HepG2 (cell line): ENCODE measurements at regions not wholly inside any gene's neighbourhood (a gene's known extent, or its start where the extent isn't known, plus 50 kb on each side); places are given as distances from the start of the nearest gene placed in this dataset.

Experiments used
- ARNTL ChIP-seq: sonication (generic); formaldehyde crosslinking; IDR thresholded peaks from 2 replicates; pipeline ENCODE4 v1.4.0; 2020; ENCODE audit warnings: mild to moderate bottlenecking, missing genetic modification reagents
- DNMT3B ChIP-seq: conservative IDR thresholded peaks from 2 replicates; pipeline ENCODE4 v1.6.1; 2016; ENCODE audit warnings: missing biosample characterization, control low read depth
- EED ChIP-seq: sonication (generic); formaldehyde crosslinking; IDR thresholded peaks from 2 replicates; pipeline ENCODE4 v1.5.0; 2020; ENCODE audit warnings: mild to moderate bottlenecking, missing genetic modification reagents
- FOXA3 ChIP-seq: IDR thresholded peaks from 2 replicates; pipeline ENCODE4 v1.6.1; 2016; ENCODE audit warnings: missing genetic modification reagents, missing compliant biosample characterization
- GPN1 ChIP-seq: sonication (generic); formaldehyde crosslinking; IDR thresholded peaks from 2 replicates; pipeline ENCODE4 v1.5.1; 2020; ENCODE audit warnings: missing genetic modification reagents, borderline replicate concordance
- NPAS2 ChIP-seq: sonication (generic); formaldehyde crosslinking; IDR thresholded peaks from 2 replicates; pipeline ENCODE4 v1.8.0; 2022; ENCODE audit warnings: mild to moderate bottlenecking, missing genetic modification reagents, borderline replicate concordance
- NR3C1 ChIP-seq: sonication (generic); formaldehyde crosslinking; IDR thresholded peaks from 2 replicates; pipeline ENCODE4 v1.4.0; 2020; ENCODE audit warnings: missing genetic modification reagents
- PTBP1 ChIP-seq: fragments of 200-400 bp; formaldehyde crosslinking; IDR thresholded peaks from 2 replicates; pipeline ENCODE4 v1.6.1; 2018; ENCODE audit warnings: low read length, low read depth; ENCODE audit not compliant: poor library complexity, severe bottlenecking
- RFX1 ChIP-seq: fragments of 450-650 bp; IDR thresholded peaks from 2 replicates; pipeline ENCODE4 v1.6.1; 2017
- SMAD1 ChIP-seq: sonication (generic); formaldehyde crosslinking; IDR thresholded peaks from 2 replicates; pipeline ENCODE4 v1.4.0; 2020; ENCODE audit warnings: missing genetic modification reagents, low read depth, mild to moderate bottlenecking, borderline replicate concordance
- TGIF2 ChIP-seq: IDR thresholded peaks from 2 replicates; pipeline ENCODE4 v1.6.1; 2016; ENCODE audit warnings: control low read depth, missing compliant biosample characterization
- ZC3H4 ChIP-seq: sonication (generic); formaldehyde crosslinking; IDR thresholded peaks from 2 replicates; pipeline ENCODE4 v1.4.0; 2020; ENCODE audit warnings: missing genetic modification reagents, borderline replicate concordance
- ZKSCAN8 ChIP-seq: IDR thresholded peaks from 2 replicates; pipeline ENCODE4 v1.6.1; 2016; ENCODE audit warnings: borderline replicate concordance, missing genetic modification reagents, missing compliant biosample characterization
- ZNF263 ChIP-seq: sonication (generic); formaldehyde crosslinking; IDR thresholded peaks from 2 replicates; pipeline ENCODE4 v1.4.0; 2020; ENCODE audit warnings: missing genetic modification reagents
- ZNF724P ChIP-seq: sonication (generic); formaldehyde crosslinking; IDR thresholded peaks from 2 replicates; pipeline ENCODE4 v1.8.0; 2022; ENCODE audit warnings: missing genetic modification reagents, borderline replicate concordance
- ZNF75D ChIP-seq: sonication (generic); formaldehyde crosslinking; IDR thresholded peaks from 2 replicates; pipeline ENCODE4 v1.8.1; 2023; ENCODE audit warnings: missing genetic modification reagents, mild to moderate bottlenecking, borderline replicate concordance
- ZNF891 ChIP-seq: sonication (generic); formaldehyde crosslinking; IDR thresholded peaks from 2 replicates; pipeline ENCODE4 v1.5.0; 2020; ENCODE audit warnings: mild to moderate bottlenecking, missing genetic modification reagents
- TF ChIP-seq, protein P1 (sequence below): sonication (generic); formaldehyde crosslinking; conservative IDR thresholded peaks from 2 replicates; pipeline ENCODE4 v1.8.0; 2022; ENCODE audit warnings: low read depth, missing genetic modification reagents
- TF ChIP-seq, protein P2 (sequence below): sonication (generic); formaldehyde crosslinking; IDR thresholded peaks from 2 replicates; pipeline ENCODE4 v1.5.1; 2020; ENCODE audit warnings: missing genetic modification reagents, mild to moderate bottlenecking, borderline replicate concordance
- TF ChIP-seq, protein P3 (sequence below), 2 experiments: sonication (generic) in 1 of 2; formaldehyde crosslinking in 1 of 2; IDR thresholded peaks; 2 replicates each; pipeline versions ENCODE4 v1.4.0 to v1.6.1; 2018 to 2020; ENCODE audit warnings: missing genetic modification reagents in 2 of 2, borderline replicate concordance in 1 of 2, low read depth in 1 of 2, mild to moderate bottlenecking in 1 of 2, missing biosample characterization in 1 of 2
- TF ChIP-seq, protein P4 (sequence below): sonication (generic); formaldehyde crosslinking; IDR thresholded peaks from 2 replicates; pipeline ENCODE4 v1.4.0; 2020; ENCODE audit warnings: missing genetic modification reagents, borderline replicate concordance
- TF ChIP-seq, protein P5 (sequence below): sonication (generic); formaldehyde crosslinking; IDR thresholded peaks from 2 replicates; pipeline ENCODE4 v1.4.0; 2020; ENCODE audit warnings: missing genetic modification reagents

DNA sequence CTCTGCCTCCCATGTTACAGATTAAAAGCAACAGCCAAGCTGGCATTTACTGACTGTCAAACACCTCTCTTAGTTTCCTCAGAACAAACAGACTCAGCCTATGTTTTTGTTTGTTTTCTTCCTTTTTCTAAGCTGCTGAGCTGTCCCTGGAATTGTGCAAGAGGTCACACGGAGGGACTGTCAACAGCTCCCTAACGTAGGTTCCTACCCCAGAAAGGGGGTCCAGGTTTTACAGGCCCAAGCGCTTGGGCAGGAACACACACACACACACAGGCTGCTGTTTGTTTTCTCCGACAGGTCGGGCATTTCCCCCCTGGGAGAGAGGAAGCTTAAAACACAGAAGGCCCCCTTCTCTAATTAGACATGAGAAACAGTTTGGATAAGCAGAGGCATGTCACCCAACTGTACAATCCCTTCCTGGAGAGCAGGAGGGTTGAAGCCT, 739.6 kb upstream of the TBX3 start (continued):
- TF ChIP-seq TGIF2 (CRISPR knock-in tag) (peak; percentile 81; the same call in 1 of the 2 replicates), NR3C1 (CRISPR knock-in tag) (no peak), PTBP1 (no peak), ARNTL (CRISPR knock-in tag) (peak; percentile 90), GPN1 (no peak), DNMT3B (CRISPR knock-in tag) (0 out of 2 replicates have a peak, but pooled peaks have one; percentile 47), ZC3H4 (CRISPR knock-in tag) (0 out of 2 replicates have a peak, but pooled peaks have one; percentile 44), ZNF263 (CRISPR knock-in tag) (peak; percentile 80), SMAD1 (CRISPR knock-in tag) (no peak), ZNF75D (CRISPR knock-in tag) (no peak), RFX1 (no peak), FOXA3 (peak; percentile 99), NPAS2 (CRISPR knock-in tag) (no peak), ZNF891 (no peak; the same call in 1 of the 2 replicates), EED (CRISPR knock-in tag) (no peak), ZKSCAN8 (CRISPR knock-in tag) (peak; percentile 93), ZNF724P (CRISPR knock-in tag) (no peak)
- TF ChIP-seq, protein P1, sequence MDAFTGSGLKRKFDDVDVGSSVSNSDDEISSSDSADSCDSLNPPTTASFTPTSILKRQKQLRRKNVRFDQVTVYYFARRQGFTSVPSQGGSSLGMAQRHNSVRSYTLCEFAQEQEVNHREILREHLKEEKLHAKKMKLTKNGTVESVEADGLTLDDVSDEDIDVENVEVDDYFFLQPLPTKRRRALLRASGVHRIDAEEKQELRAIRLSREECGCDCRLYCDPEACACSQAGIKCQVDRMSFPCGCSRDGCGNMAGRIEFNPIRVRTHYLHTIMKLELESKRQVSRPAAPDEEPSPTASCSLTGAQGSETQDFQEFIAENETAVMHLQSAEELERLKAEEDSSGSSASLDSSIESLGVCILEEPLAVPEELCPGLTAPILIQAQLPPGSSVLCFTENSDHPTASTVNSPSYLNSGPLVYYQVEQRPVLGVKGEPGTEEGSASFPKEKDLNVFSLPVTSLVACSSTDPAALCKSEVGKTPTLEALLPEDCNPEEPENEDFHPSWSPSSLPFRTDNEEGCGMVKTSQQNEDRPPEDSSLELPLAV, result 0 out of 2 replicates have a peak, but pooled peaks have one; percentile 41
- TF ChIP-seq, protein P2, sequence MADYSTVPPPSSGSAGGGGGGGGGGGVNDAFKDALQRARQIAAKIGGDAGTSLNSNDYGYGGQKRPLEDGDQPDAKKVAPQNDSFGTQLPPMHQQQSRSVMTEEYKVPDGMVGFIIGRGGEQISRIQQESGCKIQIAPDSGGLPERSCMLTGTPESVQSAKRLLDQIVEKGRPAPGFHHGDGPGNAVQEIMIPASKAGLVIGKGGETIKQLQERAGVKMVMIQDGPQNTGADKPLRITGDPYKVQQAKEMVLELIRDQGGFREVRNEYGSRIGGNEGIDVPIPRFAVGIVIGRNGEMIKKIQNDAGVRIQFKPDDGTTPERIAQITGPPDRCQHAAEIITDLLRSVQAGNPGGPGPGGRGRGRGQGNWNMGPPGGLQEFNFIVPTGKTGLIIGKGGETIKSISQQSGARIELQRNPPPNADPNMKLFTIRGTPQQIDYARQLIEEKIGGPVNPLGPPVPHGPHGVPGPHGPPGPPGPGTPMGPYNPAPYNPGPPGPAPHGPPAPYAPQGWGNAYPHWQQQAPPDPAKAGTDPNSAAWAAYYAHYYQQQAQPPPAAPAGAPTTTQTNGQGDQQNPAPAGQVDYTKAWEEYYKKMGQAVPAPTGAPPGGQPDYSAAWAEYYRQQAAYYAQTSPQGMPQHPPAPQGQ (CRISPR knock-in tag), result no peak
- TF ChIP-seq, protein P3, sequence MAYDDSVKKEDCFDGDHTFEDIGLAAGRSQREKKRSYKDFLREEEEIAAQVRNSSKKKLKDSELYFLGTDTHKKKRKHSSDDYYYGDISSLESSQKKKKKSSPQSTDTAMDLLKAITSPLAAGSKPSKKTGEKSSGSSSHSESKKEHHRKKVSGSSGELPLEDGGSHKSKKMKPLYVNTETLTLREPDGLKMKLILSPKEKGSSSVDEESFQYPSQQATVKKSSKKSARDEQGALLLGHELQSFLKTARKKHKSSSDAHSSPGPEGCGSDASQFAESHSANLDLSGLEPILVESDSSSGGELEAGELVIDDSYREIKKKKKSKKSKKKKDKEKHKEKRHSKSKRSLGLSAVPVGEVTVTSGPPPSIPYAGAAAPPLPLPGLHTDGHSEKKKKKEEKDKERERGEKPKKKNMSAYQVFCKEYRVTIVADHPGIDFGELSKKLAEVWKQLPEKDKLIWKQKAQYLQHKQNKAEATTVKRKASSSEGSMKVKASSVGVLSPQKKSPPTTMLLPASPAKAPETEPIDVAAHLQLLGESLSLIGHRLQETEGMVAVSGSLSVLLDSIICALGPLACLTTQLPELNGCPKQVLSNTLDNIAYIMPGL (CRISPR knock-in tag; IDR thresholded peaks at IDR 0.05; ENCODE audit: borderline replicate concordance in 1 of 2, low read depth in 1 of 2), result peak; percentile 28 to 58; a peak in 1 of 4 replicates
- TF ChIP-seq, protein P4, sequence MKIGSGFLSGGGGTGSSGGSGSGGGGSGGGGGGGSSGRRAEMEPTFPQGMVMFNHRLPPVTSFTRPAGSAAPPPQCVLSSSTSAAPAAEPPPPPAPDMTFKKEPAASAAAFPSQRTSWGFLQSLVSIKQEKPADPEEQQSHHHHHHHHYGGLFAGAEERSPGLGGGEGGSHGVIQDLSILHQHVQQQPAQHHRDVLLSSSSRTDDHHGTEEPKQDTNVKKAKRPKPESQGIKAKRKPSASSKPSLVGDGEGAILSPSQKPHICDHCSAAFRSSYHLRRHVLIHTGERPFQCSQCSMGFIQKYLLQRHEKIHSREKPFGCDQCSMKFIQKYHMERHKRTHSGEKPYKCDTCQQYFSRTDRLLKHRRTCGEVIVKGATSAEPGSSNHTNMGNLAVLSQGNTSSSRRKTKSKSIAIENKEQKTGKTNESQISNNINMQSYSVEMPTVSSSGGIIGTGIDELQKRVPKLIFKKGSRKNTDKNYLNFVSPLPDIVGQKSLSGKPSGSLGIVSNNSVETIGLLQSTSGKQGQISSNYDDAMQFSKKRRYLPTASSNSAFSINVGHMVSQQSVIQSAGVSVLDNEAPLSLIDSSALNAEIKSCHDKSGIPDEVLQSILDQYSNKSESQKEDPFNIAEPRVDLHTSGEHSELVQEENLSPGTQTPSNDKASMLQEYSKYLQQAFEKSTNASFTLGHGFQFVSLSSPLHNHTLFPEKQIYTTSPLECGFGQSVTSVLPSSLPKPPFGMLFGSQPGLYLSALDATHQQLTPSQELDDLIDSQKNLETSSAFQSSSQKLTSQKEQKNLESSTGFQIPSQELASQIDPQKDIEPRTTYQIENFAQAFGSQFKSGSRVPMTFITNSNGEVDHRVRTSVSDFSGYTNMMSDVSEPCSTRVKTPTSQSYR, result peak; percentile 78; the same call in 1 of the 2 replicates
- TF ChIP-seq, protein P5, sequence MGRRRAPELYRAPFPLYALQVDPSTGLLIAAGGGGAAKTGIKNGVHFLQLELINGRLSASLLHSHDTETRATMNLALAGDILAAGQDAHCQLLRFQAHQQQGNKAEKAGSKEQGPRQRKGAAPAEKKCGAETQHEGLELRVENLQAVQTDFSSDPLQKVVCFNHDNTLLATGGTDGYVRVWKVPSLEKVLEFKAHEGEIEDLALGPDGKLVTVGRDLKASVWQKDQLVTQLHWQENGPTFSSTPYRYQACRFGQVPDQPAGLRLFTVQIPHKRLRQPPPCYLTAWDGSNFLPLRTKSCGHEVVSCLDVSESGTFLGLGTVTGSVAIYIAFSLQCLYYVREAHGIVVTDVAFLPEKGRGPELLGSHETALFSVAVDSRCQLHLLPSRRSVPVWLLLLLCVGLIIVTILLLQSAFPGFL (CRISPR knock-in tag), result no peak
